ENCODE measurements at regions not wholly inside any gene's neighbourhood (a gene's known extent, or its start where the extent isn't known, plus 50 kb on each side); places are given as distances from the start of the nearest gene placed in this dataset.

DNA sequence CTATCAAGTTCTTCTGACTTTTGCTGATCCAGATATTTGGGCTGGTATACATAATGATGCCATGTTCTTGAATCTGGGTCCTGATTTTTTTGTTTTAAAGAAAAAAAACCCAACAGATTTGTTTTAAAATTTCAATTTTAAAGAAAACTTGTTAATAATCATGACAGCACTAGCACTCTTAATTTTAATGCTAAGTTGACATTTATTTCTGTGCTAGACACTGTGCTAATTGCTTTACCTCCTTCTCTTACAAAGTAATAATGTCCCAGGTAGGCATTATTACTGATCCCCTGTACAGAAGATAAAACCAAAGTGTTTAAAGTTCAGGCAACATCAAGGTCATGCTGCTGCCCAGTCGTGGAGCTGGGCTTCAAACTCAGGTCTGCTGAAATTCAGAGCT is 101.9 kb downstream of the ZNF608 start:
- Histone ChIP-seq H3K4me1 (ENCODE audit: insufficient read depth, low read length) (peaks cover 7% of the 10 kb centered on the region), H3K4me2 (ENCODE audit: insufficient read depth, low read length) (peak overlapping the region; percentile 15), H3K36me3 (ENCODE audit: insufficient read depth, low read length) (no peaks in the 10 kb centered on the region), H2AFZ (ENCODE audit: low read length) (no peak overlapping the region), H3K9me3 (ENCODE audit: low read depth, low read length) (no peaks in the 10 kb centered on the region), H3K4me3 (ENCODE audit: insufficient read depth, low read length) (no peak overlapping the region), H3K27me3 (ENCODE audit: insufficient read depth, low read length) (peaks cover 2% of the 10 kb centered on the region), H4K20me1 (ENCODE audit: insufficient read depth, low read length) (no peaks in the 10 kb centered on the region), H3K27ac (ENCODE audit: low read depth, low read length) (no peak overlapping the region), H3K79me2 (ENCODE audit: insufficient read depth, low read length) (no peaks in the 10 kb centered on the region)
- DNase-seq (ENCODE audit: insufficient read length, low spot score, missing footprints), result no peak
- TF ChIP-seq, protein P1, sequence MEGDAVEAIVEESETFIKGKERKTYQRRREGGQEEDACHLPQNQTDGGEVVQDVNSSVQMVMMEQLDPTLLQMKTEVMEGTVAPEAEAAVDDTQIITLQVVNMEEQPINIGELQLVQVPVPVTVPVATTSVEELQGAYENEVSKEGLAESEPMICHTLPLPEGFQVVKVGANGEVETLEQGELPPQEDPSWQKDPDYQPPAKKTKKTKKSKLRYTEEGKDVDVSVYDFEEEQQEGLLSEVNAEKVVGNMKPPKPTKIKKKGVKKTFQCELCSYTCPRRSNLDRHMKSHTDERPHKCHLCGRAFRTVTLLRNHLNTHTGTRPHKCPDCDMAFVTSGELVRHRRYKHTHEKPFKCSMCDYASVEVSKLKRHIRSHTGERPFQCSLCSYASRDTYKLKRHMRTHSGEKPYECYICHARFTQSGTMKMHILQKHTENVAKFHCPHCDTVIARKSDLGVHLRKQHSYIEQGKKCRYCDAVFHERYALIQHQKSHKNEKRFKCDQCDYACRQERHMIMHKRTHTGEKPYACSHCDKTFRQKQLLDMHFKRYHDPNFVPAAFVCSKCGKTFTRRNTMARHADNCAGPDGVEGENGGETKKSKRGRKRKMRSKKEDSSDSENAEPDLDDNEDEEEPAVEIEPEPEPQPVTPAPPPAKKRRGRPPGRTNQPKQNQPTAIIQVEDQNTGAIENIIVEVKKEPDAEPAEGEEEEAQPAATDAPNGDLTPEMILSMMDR (IDR thresholded peaks at IDR 0.05; ENCODE audit: extremely low read depth, low read depth, low read length), result no peak

DNA sequence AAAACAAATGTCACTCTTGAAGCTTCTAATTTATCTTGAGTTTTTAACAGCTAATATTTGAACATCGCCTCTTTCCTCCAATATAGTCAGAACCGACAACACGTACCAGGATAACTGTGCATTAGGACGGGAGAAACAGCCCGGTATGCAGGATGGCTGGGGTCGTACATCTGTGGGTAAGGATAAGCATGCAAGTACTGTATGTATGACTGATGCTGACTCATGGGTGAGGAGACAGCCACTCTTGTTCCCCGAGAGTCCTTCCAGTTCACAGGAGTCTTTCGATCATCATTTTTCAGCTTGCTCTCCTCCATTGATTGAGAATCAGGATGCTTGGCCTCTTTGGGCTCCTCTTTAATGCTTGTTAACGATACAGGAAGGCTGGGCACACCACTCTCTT is 102.3 kb downstream of the ZNF608 start:
- peaks cover 2% of the 10 kb centered on the region for H3K27me3 ChIP-seq (ENCODE audit: insufficient read depth, low read length)
- no peaks in the 10 kb centered on the region for H3K79me2 ChIP-seq (ENCODE audit: insufficient read depth, low read length)
- no peak for DNase-seq (ENCODE audit: insufficient read length, low spot score, missing footprints)
- no peaks in the 10 kb centered on the region for H3K36me3 ChIP-seq (ENCODE audit: insufficient read depth, low read length)
- no peak overlapping the region for H3K27ac ChIP-seq (ENCODE audit: low read depth, low read length)
- TF ChIP-seq, protein P1 (IDR thresholded peaks at IDR 0.05; ENCODE audit: extremely low read depth, low read depth, low read length), result no peak
- H2AFZ ChIP-seq (ENCODE audit: low read length), result no peak overlapping the region
- peak overlapping the region; percentile 15 for H3K4me2 ChIP-seq (ENCODE audit: insufficient read depth, low read length)
- no peak overlapping the region for H3K4me3 ChIP-seq (ENCODE audit: insufficient read depth, low read length)
- peaks cover 2% of the 10 kb centered on the region for H3K4me1 ChIP-seq (ENCODE audit: insufficient read depth, low read length)
- no peaks in the 10 kb centered on the region for H3K9me3 ChIP-seq (ENCODE audit: low read depth, low read length)
- no peaks in the 10 kb centered on the region for H4K20me1 ChIP-seq (ENCODE audit: insufficient read depth, low read length)

DNA sequence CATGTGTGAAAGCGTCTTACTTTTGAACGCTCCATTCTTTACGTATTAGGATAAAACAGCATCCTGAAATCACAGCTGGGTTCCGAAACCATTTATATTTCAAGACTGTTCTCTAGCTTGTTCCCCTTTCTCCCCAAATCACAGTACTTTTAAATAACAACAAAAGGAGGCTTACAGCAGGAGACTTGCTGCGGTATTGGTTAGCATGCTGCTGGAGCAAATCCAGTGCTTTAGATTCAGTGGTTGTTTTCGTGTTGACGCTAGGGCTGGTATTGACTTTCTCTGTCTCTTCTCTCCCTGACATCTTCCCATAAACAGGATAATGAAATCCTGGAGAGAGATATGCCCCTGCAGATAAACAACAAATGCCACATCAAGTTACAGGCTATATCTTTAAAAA is 103.1 kb downstream of the ZNF608 start:
- Histone ChIP-seq H3K27me3 (ENCODE audit: insufficient read depth, low read length) (peaks cover 2% of the 10 kb centered on the region), H3K4me2 (ENCODE audit: insufficient read depth, low read length) (no peak overlapping the region), H4K20me1 (ENCODE audit: insufficient read depth, low read length) (no peaks in the 10 kb centered on the region), H3K36me3 (ENCODE audit: insufficient read depth, low read length) (no peaks in the 10 kb centered on the region), H2AFZ (ENCODE audit: low read length) (no peak overlapping the region), H3K9me3 (ENCODE audit: low read depth, low read length) (no peaks in the 10 kb centered on the region), H3K27ac (ENCODE audit: low read depth, low read length) (no peak overlapping the region), H3K4me1 (ENCODE audit: insufficient read depth, low read length) (no peaks in the 10 kb centered on the region), H3K4me3 (ENCODE audit: insufficient read depth, low read length) (no peak overlapping the region), H3K79me2 (ENCODE audit: insufficient read depth, low read length) (no peaks in the 10 kb centered on the region)
- TF ChIP-seq, protein P1 (IDR thresholded peaks at IDR 0.05; ENCODE audit: extremely low read depth, low read depth, low read length), result no peak
- no peak for DNase-seq (ENCODE audit: insufficient read length, low spot score, missing footprints)

DNA sequence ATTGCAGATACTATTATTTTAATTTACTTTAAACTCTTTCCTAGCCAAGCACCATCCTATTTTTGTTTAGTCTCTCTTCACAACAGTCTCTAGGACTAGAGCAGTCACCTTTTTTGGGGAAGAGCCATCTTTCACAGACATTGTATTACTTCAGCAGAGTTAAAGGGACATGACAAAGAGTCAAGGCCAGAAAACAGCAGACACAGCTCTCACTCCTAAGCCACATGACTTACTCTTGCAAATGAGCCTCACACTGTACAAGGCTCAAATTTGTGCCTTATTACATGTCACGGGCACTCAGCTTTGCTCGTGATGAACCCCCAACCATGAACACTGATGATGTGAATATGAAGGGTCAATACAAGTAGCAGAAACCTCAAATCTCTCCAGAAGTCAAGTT is 104.3 kb downstream of the ZNF608 start:
- Histone ChIP-seq H3K4me2 (ENCODE audit: insufficient read depth, low read length) (no peak overlapping the region), H3K27ac (ENCODE audit: low read depth, low read length) (no peak overlapping the region), H3K4me3 (ENCODE audit: insufficient read depth, low read length) (no peak overlapping the region), H2AFZ (ENCODE audit: low read length) (no peak overlapping the region), H3K4me1 (ENCODE audit: insufficient read depth, low read length) (no peaks in the 10 kb centered on the region), H3K9me3 (ENCODE audit: low read depth, low read length) (no peaks in the 10 kb centered on the region), H3K36me3 (ENCODE audit: insufficient read depth, low read length) (no peaks in the 10 kb centered on the region), H4K20me1 (ENCODE audit: insufficient read depth, low read length) (no peaks in the 10 kb centered on the region), H3K79me2 (ENCODE audit: insufficient read depth, low read length) (no peaks in the 10 kb centered on the region), H3K27me3 (ENCODE audit: insufficient read depth, low read length) (peaks cover 2% of the 10 kb centered on the region)
- TF ChIP-seq, protein P1 (IDR thresholded peaks at IDR 0.05; ENCODE audit: extremely low read depth, low read depth, low read length), result no peak
- DNase-seq (ENCODE audit: insufficient read length, low spot score, missing footprints), result no peak
